Endothelial cell (in vitro differentiated cells): ENCODE measurements at regions not wholly inside any gene's neighbourhood (a gene's known extent, or its start where the extent isn't known, plus 50 kb on each side); places are given as distances from the start of the nearest gene placed in this dataset.

Experiments
- DNase-seq: peaks from one replicate; pipeline ENCODE4 v3.0.0; 2021; ENCODE audit warnings: low spot score
- H3K27ac Mint-ChIP-seq: one replicate; pipeline ENCODE4 v1.8.0; 2021; ENCODE audit warnings: mixed read lengths, inconsistent platforms; ENCODE audit not compliant: unreplicated experiment
- H3K27me3 Mint-ChIP-seq: one replicate; pipeline ENCODE4 v1.8.0; 2021; ENCODE audit warnings: mild to moderate bottlenecking, moderate library complexity, mixed read lengths, inconsistent platforms; ENCODE audit not compliant: unreplicated experiment
- H3K36me3 Mint-ChIP-seq: one replicate; pipeline ENCODE4 v1.8.0; 2021; ENCODE audit warnings: mild to moderate bottlenecking, low read depth, mixed read lengths, inconsistent platforms; ENCODE audit not compliant: unreplicated experiment
- H3K4me1 Mint-ChIP-seq: one replicate; pipeline ENCODE4 v1.8.0; 2021; ENCODE audit warnings: mild to moderate bottlenecking, mixed read lengths, inconsistent platforms; ENCODE audit not compliant: unreplicated experiment
- H3K4me3 Mint-ChIP-seq: one replicate; pipeline ENCODE4 v1.8.0; 2021; ENCODE audit warnings: mild to moderate bottlenecking, mixed read lengths, inconsistent platforms; ENCODE audit not compliant: unreplicated experiment
- H3K9me3 Mint-ChIP-seq: one replicate; pipeline ENCODE4 v1.8.0; 2021; ENCODE audit warnings: mixed read lengths, inconsistent platforms; ENCODE audit not compliant: unreplicated experiment
- CTCF ChIP-seq: fragments of 200-600 bp; sonication (generic); IDR thresholded peaks from one replicate; pipeline ENCODE4 v1.5.0; 2021; ENCODE audit warnings: antibody characterized with exemption; ENCODE audit not compliant: unreplicated experiment

DNA sequence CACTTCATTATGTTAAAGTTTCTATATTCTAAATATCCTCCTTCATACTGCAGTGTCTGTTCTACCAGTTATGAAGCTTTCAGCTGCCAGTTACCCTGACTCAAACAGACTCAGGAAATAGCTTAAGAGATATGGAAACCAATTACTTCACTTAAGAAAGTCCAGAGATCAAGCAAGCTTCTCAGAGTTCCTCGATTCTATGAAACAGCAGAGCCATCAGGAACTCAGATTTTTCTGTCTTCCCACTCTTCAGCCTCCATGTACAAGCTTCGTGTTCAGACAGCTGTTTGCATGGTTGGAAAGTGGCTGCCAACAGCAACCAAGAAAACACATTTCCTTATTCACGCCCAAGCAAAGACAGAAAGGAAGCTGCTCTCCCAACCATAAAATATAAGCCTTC is 216.1 kb downstream of the ACTL7B start:
- no peak for TF ChIP-seq CTCF
- DNase-seq = no peak
- H3K36me3 Mint-ChIP-seq = no peaks in the 10 kb centered on the region
- H3K27ac Mint-ChIP-seq = no peak overlapping the region
- H3K9me3 Mint-ChIP-seq = no peaks in the 10 kb centered on the region
- peaks cover 3% of the 10 kb centered on the region for H3K4me1 Mint-ChIP-seq
- no peaks in the 10 kb centered on the region for H3K27me3 Mint-ChIP-seq
- no peak overlapping the region for H3K4me3 Mint-ChIP-seq

- H3K4me3 Mint-ChIP-seq = no peak overlapping the region
- peaks cover 3% of the 10 kb centered on the region for H3K4me1 Mint-ChIP-seq
- no peak for DNase-seq
- no peak overlapping the region for H3K27ac Mint-ChIP-seq
- H3K36me3 Mint-ChIP-seq = no peaks in the 10 kb centered on the region
- TF ChIP-seq CTCF = no peak
- H3K9me3 Mint-ChIP-seq = no peaks in the 10 kb centered on the region
- H3K27me3 Mint-ChIP-seq = no peaks in the 10 kb centered on the region
Measured at GRCh38 chr9:108639091-108639490, 216.7 kb downstream of the ACTL7B start.

GRCh38 chr9:108637340-108637739 is 218.4 kb downstream of the ACTL7B start:
- no peaks in the 10 kb centered on the region for H3K36me3 Mint-ChIP-seq
- DNase-seq = no peak

GRCh38 chr9:108636013-108636412 is 219.8 kb downstream of the ACTL7B start:
- peak; percentile 4 for DNase-seq
- H3K9me3 Mint-ChIP-seq = no peaks in the 10 kb centered on the region
- H3K27me3 Mint-ChIP-seq = no peaks in the 10 kb centered on the region

More at GRCh38 chr9:108637340-108637739, 218.4 kb downstream of the ACTL7B start:
- TF ChIP-seq CTCF = no peak
- Mint-ChIP-seq H3K27ac (no peak overlapping the region), H3K4me1 (peaks cover 3% of the 10 kb centered on the region), H3K4me3 (no peak overlapping the region), H3K27me3 (no peaks in the 10 kb centered on the region), H3K9me3 (no peaks in the 10 kb centered on the region)

More at GRCh38 chr9:108636013-108636412, 219.8 kb downstream of the ACTL7B start:
- no peak overlapping the region for H3K4me3 Mint-ChIP-seq
- H3K27ac Mint-ChIP-seq = no peak overlapping the region
- peaks cover 3% of the 10 kb centered on the region for H3K4me1 Mint-ChIP-seq
- TF ChIP-seq CTCF = no peak
- H3K36me3 Mint-ChIP-seq = no peaks in the 10 kb centered on the region
